GM19025 (cell line): ENCODE measurements at regions not wholly inside any gene's neighbourhood (a gene's known extent, or its start where the extent isn't known, plus 50 kb on each side); places are given as distances from the start of the nearest gene placed in this dataset.

ENCODE experiments used
- ATAC-seq: cut with Tn5 transposase; IDR thresholded peaks from one replicate; pipeline ENCODE4 v1.9.1; 2021; ENCODE audit warnings: mild to moderate bottlenecking, low read depth, moderate library complexity; ENCODE audit not compliant: unreplicated experiment

DNA sequence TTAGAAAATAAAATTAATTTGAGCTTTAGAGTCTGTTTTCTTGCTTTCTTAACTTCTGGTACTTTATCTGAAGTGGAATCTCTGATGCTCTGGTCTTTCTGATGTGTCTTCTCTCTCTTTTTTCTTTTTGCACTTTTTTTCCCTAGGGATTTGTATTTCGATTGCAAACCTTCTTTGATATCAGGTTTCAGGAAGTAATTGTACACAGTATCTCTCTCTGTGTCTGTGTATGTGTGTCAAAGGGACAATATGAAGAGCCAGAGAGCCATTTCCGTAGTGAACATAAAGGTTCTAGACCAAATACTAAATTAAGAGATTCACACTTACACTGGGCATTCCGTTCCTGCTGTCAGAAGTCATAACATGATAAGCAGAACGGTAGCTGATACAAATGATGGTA is 325.0 kb downstream of the PCDH7 start:
- ATAC-seq = no peak

DNA sequence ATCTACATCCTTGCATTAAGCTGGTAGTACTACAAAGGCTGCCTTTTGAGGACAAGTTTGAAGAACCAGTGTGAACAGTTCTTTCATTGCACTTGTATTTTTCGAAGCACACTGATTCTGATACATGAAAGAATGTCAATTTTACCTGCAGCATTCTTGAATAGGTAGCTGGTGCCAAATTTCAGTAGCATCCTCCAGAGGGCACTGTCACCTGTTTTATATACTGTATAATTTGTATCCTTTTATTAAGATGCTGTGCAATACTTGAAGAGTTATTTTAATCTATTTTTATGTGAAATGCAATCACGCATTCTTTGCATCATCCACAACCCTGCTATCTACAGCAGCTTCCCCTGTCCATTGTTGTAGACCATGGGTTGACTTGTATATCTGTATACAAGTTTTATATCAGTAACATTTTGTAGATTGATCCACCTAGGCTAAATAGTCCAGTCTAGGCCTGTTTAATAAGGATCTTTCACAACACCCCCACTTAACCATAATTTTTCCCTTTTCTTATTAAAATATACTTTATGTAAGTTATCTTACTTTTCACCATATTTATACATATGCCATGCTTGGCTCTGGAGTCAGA is 325.7 kb downstream of the PCDH7 start:
- ATAC-seq = no peak

DNA sequence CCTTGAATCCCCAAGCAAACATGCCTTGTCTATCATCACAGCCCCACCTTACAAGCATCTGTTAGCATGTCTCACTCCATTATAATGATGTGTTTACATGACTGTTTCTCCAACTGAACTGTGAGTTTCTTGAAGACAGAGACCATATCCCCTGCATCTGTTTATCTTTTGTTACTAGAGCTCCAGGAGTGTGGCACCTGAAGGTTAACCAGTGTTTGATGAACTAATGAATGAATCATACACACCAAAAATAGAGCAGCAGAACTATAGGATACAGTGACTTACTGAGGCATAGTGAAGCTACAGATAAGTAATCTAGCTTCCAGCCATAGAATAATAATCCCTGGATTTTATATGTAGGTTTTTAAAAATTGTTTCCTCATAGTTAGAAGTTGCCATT is 331.0 kb downstream of the PCDH7 start:
- no peak for ATAC-seq

DNA sequence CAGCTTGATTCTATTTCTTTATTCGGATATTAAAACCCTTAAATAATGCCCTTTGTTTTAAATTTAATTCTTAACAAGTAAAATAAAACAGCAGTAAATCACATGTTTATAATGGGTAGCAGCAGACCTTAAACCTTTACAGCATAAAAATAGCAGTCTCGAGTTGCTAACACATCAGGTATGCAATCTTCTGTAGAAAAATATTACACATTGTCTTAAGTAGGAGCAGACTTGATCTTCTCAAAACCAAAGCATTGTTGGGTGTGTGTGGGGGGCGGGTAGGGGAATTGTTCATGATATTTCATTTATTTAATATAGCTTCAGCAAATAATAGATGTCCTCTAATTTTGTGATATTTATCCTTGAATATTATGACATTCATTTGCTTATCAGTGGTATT is 331.4 kb downstream of the PCDH7 start:
- ATAC-seq = no peak

DNA sequence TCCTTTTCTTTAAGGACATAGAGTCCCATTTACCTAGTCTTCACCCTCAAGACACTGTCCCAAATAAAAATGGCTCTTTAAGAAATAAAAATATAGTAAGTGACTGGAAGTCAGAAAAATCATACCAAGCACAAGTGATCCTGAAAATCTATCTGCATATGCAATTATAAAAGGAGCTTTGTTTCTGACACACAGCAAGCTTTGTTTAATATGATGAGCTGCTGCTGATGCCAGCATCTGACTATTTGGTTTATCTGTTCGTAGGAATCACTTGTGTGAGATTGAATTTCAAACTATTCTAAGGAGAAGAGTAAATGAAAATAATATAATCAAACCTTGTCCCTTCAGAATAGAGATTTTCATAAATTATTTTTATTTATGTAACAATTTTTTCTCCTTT is 332.4 kb downstream of the PCDH7 start:
- ATAC-seq = no peak

DNA sequence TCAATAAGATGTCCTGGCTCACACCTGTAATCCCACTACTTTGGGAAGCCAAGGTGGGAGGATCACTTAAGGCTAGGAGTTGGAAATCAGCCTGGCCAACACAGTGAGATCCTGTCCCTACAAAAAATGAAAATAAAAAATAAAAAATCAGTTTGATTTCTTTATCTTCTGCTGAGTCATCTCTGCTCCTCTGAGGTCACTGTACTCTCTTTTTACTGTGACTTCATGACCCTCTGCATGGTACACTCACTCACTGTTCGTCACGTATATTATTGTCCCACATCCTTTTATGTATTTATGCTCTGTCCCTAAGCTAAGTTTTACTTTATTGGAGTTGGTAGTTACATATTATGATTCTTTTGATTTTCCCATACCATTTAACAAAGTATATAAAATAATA is 333.3 kb downstream of the PCDH7 start:
- ATAC-seq = no peak

DNA sequence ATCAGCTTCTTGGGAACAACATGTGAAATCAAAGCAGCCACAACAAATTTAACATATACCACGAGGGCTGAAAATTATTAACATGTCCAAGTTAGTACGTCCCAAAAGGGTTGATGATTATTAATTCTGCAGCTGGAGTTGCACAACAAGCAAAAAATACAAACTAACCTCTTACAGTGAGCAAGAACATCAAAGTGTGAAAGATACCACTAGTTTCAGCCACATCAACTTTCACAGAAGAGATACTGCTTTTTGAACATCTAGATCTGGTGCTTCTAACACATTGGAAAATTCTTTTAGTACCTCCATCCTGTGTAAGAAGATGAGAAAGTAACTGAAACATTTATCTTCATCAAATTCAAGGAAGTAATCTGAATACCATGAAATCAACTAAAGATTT is 334.1 kb downstream of the PCDH7 start:
- ATAC-seq = no peak

DNA sequence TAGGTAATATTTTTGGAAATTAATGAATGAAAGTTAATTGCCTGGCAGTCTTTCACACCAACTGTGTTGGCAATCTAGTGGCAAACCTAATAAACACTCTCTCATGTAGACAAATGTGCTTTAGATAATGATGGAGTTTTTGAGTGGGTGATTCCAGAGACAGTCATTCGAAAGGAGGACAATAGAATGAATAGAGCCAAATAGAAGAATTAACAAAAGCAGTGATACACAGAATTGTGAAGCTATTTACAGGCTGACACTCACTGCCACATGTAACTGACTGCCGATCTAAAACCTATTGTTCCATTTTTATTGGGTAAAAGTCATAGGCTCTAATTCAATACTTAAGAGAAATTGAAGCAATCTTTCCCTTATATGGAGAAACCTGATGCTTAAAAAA is 338.5 kb downstream of the PCDH7 start:
- ATAC-seq = no peak

DNA sequence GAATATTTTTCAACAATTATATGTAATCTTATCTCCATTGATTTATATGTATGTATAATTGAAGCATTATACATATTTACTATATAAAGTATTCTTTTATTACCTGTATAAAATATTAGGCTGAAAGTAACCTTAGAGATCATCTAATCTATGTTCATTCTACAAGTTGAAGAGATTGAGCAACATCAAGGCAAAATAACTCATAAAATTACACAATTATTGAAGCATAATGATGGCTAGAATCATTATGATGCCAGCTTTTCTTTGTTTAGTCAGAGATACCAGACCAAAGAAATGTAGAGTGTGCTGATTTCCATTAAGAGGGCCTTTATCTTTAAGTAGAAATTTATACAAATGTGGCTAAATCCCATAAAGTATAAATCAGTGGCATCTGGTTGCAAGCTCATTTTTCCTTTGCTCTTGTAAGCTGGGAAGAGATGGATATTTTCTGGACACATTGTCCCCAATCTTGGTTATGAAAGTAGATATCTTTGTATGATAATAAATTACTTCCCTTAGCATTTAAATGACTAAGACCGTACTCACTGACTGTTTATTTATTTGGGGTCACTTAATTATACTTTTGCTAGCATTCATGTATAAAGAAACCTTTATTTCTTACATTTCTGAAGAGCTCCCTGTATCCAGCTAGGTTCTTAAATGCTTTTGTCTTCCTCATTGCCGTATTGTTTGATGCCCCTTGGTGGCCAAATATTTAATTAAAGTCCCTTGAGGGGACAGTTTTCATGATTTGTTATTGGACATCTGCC is 339.8 kb downstream of the PCDH7 start:
- no peak for ATAC-seq

DNA sequence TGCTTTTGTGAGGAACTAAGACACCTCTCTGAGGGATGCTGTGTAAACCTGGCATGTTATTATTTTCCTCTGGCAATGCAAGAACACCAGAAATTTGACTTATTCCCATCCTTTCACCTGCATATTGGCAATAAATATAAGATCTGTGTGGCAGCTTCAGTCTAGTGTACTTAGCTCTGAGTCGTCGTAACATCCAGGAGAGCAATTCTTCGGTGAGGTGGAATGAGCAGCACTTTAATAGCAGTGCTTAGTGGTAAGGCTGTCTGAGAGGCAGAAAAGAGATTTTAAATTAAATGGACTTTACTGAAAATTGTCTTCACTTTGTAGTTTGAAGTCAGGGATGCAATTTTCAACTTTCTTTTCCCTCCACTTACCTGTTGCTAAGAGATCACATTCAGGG is 344.9 kb downstream of the PCDH7 start:
- no peak for ATAC-seq

DNA sequence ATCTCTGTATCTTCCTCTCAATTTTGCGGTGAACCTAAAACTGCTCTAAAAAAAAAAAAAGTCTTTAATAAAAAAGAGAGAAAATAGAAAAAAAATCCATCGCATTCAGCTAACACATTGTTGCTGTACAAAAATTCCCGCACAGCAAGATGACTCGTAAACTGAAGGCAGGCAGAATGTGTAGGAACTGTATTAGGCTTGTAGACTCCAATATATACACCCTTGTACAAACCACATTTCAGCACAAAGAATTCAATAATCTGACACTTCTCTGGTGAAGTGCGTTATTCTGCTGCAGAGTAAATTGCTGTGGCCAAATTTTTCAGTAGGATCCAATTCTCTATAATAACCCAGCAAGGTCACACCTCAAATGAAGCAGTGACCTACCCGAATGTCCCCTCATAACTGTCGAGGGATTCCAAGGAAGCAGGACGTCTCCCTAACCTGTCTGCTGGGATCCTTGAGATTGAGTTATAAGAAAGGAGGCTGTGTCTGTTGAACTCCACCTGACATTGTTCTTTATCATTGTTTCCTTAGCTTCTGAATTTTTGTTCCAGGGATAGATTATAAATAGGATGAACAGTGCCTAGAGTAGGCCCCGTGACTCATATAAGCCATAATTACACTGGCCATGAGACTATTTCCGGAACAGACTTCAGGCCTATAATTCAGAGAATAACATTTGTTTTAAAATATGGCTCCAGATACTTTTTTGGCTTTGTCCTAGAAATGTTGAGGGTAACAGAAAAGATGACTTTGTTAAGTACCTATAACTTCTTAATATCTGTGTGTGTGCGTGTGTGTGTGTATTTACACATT is 348.3 kb downstream of the PCDH7 start:
- no peak for ATAC-seq

DNA sequence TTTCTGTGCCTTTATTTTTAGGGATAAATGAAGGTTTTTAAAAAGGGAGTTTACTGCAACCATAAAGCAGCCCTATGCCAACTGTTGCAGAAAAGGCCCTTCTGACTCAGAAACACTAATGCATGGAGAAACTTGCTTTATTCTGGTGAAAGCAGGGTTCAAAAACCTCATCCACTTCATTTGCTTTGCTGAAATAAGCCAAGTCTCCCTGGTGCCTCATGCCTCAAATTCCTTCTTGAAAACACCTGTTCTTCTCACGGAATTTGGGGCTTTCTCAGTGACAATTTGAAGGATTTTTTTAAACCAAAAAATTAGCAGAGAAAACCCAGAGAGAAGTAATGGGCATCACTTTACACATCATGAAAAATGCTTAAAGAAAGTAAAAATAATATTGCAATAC is 349.0 kb downstream of the PCDH7 start:
- ATAC-seq = no peak

DNA sequence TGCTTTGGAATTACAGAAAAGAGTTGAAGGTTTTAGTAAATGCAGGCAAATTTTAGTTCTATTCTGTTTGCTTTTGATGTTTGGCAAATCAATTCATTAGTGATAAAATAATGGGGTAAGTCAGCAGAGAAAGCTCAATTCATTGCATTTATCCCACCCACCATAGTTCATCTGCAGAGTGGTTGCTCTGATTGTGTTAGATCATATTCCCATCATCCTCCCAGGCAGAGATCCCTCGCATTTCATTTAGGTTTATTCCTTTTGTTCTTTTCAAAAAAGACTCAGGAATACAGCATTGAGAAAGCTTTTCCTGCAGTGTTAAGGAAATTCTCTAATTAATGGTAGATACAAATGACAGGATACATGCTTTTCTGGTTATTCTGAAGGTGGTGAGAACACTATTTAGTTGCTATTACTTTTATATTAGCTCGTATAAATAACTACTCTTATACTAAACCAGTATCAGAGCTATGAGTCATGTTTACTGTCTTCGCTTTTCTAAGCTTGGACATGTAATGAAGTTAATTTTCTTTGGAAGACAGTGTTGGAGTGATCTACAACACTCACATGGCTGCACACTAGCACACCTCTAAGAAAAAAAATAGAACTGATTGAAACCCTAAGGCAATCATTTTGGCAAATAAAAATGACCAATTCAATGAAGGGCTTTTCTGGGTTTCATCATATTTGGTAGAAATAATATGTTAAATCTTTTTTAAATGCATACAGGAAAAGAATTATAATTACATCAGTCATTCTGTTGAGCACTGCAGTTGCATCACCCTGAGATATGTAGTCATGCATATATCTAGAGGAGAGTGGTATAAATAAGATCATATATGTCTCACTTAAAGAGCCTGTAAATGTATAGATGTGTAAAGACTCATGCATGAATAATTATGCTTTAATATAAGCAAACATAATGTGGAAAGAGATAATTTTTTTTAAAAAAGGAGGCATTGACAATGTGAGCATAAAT is 351.6 kb downstream of the PCDH7 start:
- no peak for ATAC-seq

DNA sequence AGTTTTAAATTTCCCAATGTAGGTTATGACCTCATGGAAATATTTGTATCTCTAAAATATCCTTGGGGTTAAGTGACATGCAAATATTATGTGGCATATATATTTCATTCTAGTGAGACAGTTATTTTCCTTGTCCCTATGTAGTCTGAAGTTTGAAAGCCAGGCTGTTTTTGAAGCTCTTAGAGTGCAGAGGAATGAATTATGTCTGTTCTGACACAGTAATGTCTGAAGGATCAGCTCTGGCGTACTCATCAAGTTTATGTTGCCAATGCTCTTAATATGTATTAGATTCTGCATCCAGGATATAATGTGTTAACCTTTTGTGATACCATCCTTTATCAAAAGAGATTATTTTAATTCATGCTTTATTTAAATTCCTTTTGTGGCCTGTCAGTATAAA is 355.8 kb downstream of the PCDH7 start:
- ATAC-seq = no peak

DNA sequence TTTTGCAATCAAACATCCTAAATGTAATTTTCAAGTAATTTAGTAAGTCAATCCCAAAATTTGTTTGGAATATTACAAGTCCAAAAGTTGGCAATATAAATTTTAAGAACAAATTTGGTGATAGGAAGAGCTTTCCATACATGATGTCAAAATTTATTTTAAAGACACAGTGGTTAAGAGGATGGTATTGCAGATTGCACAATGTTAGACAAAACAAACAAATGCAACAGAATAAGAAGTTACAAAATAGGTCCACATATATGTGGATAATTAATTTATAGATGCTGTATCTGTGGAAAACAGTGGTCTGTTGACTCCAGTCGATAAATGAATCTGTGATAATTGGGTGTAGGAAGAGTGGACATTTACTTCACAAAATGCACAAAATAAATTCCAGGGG is 358.5 kb downstream of the PCDH7 start:
- ATAC-seq = no peak

DNA sequence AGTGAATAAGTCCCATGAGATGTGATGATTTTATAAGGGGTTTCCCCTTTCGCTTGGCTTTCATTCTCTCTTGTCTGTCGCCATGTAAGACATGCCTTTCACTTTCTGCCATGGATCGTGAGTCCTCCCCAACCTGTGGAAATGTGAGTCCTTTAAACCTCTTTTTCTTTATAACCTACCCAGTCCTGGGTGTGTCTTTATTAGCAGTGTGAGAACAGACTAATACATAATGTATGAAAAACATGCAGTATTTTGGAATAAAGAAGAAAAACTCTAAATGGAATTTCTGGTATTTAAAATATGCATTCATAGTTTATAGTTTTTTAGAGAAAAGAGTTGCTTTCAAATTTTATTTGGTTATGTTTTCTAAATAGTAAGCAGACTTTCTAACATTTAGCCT is 360.7 kb downstream of the PCDH7 start:
- no peak for ATAC-seq

DNA sequence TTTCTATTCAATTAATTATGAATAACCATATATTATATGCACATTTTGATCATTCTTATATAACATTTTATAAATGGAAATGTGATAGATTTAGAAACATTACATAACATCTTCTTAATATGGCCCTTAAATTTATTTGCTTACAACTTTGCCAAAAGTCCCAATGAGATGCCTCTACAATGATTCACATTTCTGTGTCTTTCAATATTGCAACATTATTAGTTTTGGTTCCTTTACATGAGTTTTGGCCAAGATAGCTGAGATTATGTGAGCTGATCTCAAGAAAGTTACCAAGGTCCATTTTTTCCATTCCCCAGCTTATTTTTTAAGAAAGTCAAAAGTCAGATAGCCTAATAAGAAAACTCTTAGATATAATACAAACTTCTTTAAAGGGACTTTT is 361.2 kb downstream of the PCDH7 start:
- no peak for ATAC-seq

DNA sequence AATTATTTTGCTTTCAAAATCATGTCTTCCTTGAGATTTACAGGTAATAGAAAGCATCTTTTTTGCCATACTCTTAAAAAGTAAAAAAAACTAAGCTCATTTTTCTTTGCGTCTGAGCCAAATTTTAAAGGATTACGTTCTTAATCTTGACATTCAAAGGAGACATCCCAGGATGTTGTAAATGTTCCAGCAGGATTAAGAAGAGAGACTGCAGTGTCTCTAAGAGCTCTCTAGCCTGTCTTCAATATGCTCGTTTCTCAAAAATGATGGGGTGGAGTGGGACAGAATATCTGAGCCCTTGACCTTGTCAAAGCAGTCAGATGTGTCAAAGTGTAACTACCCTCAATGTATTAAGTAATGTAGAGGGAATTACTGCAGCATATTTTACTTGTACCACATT is 363.3 kb downstream of the PCDH7 start:
- ATAC-seq = no peak

DNA sequence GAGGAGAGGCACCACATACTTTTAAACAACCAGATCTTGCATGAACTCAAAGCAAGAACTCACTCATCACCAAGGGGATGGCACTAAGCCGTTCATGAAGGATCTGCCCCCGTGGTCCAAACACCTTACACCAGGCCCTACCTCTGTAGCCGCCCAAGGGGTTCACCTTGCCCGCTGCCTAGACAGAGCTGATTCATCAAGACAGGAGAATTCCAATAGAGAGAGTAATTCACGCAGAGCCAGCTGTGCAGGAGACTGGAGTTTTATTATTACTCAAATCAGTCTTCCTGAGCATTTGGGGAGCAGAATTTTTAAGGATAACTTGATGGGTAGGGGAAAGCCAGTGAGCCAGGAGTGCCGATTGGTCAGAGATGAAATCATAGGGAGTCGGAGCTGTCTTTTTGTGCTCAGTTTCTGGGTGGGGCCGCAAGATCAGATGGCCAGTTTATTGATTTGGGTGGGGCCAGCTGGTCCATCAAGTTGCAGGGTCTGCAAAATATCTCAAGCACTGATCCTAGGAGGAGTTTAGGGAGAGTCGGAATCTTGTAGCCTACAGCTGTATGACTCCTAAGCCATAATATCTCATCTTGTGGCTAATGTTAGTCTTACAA is 364.7 kb downstream of the PCDH7 start:
- no peak for ATAC-seq

DNA sequence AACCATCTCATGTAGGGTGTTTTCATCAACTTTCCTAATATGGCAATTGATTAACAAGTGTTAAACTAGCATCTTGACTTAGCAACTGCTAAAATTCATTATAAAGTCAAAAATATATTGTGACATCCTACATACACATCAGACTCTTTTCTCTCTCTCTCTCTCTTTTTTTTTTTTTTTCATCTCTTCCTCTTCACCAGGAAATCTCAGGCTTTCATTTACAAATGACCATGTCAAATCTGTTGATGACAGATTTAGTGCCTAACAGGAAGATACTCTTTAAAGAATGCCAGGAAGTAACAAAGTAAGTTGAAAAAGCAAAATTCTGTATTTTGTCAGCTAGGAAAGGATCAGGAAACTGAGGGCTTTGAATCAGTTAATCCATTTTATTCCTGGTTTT is 365.5 kb downstream of the PCDH7 start:
- ATAC-seq = no peak
